ENCODE measurements at regions not wholly inside any gene's neighbourhood (a gene's known extent, or its start where the extent isn't known, plus 50 kb on each side); places are given as distances from the start of the nearest gene placed in this dataset.

GRCh38 chr7:13708670-13709069, 280.8 kb downstream of the ETV1 start:
- TF ChIP-seq YY1 (IDR thresholded peaks at IDR 0.05; ENCODE audit: insufficient read depth, insufficient read length) (no peak), ZNF274 (IDR thresholded peaks at IDR 0.05; ENCODE audit: low read depth, low read length) (no peak)
